Smooth muscle cell (in vitro differentiated cells): ENCODE measurements at regions not wholly inside any gene's neighbourhood (a gene's known extent, or its start where the extent isn't known, plus 50 kb on each side); places are given as distances from the start of the nearest gene placed in this dataset.
A peak's percentile ranks its signal among the peaks of the same experiment; 100 is the strongest.

ENCODE experiments used
- DNase-seq: peaks from one replicate; lab custom pipeline; 2025; ENCODE audit not compliant: unreplicated experiment; lab: John Stamatoyannopoulos, UW
- H2AFZ ChIP-seq: fragments of 200-600 bp; sonication (generic); 2 replicates; pipeline ENCODE4 v1.6.0; 2016; ENCODE audit warnings: antibody characterized with exemption, low read depth, mild to moderate bottlenecking
- H3F3A ChIP-seq: fragments of 200-600 bp; sonication (generic); 2 replicates; pipeline ENCODE4 v1.6.0; 2017; ENCODE audit warnings: antibody characterized with exemption, low read depth
- H3K27ac ChIP-seq: fragments of 200-600 bp; sonication (generic); 2 replicates; pipeline ENCODE4 v1.5.1; 2016; ENCODE audit warnings: low read depth, mild to moderate bottlenecking
- H3K27me3 ChIP-seq: fragments of 200-600 bp; sonication (generic); 2 replicates; pipeline ENCODE4 v1.6.1; 2016; ENCODE audit warnings: low read depth, mild to moderate bottlenecking
- H3K36me3 ChIP-seq: fragments of 200-600 bp; sonication (generic); 2 replicates; pipeline ENCODE4 v1.5.1; 2016; ENCODE audit warnings: low read depth
- H3K4me1 ChIP-seq: fragments of 200-600 bp; sonication (generic); 2 replicates; pipeline ENCODE4 v1.5.1; 2016; ENCODE audit warnings: low read depth
- H3K4me2 ChIP-seq: fragments of 200-600 bp; sonication (generic); 2 replicates; pipeline ENCODE4 v1.6.0; 2016; ENCODE audit warnings: mild to moderate bottlenecking
- H3K4me3 ChIP-seq: fragments of 200-600 bp; sonication (generic); 2 replicates; pipeline ENCODE4 v1.5.1; 2016; ENCODE audit warnings: mild to moderate bottlenecking
- H3K79me2 ChIP-seq: fragments of 200-600 bp; sonication (generic); 2 replicates; pipeline ENCODE4 v1.6.0; 2016; ENCODE audit warnings: low read depth, mild to moderate bottlenecking
- H3K9ac ChIP-seq: fragments of 200-600 bp; sonication (generic); 2 replicates; pipeline ENCODE4 v1.6.0; 2016; ENCODE audit warnings: low read depth
- H3K9me3 ChIP-seq: fragments of 200-600 bp; sonication (generic); replicated peaks from 2 replicates; pipeline ENCODE4 v1.5.1; 2016; ENCODE audit warnings: low read depth
- H4K20me1 ChIP-seq: fragments of 200-600 bp; sonication (generic); 2 replicates; pipeline ENCODE4 v1.6.0; 2016; ENCODE audit warnings: low read depth
- WGBS: methylation state at CpG from one replicate; pipeline ENCODE4 v1.1.7; 2016; ENCODE audit warnings: low lambda C conversion rate; 5-methylcytosine and 5-hydroxymethylcytosine counted together
- TF ChIP-seq, protein P1 (sequence below): fragments of 200-600 bp; sonication (generic); IDR thresholded peaks from 2 replicates; pipeline ENCODE4 v1.5.1; 2017; ENCODE audit warnings: borderline replicate concordance, mild to moderate bottlenecking, antibody characterized with exemption; ENCODE audit not compliant: insufficient read depth, poor library complexity, severe bottlenecking

DNA sequence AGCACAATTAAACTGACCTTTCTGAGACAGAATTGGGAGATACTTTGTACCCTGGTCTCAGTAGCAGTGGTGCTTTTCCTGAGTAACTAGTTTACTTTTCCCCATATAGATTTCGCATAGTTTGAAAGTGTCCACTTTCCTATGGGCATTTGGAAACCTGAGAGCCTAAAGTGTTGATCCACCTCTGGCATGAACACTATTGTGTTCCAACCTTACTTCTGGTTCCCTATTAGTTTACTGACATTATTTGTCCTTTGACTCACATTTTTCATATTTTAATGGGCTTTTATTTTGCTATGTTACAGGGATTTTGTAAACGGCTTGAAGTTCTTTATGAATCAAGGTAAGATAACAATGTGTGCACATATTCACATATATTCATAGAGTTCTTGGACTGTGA lies 103.7 kb downstream of the CBLL2 start:
- H3K4me1 ChIP-seq, result no peaks in the 10 kb centered on the region
- no peaks in the 10 kb centered on the region for H3K27me3 ChIP-seq
- no peaks in the 10 kb centered on the region for H3K79me2 ChIP-seq
- no peaks in the 10 kb centered on the region for H3K9me3 ChIP-seq
- no peaks in the 10 kb centered on the region for H3F3A ChIP-seq
- no peak overlapping the region for H3K27ac ChIP-seq
- no peaks in the 10 kb centered on the region for H4K20me1 ChIP-seq
- H2AFZ ChIP-seq, result no peak overlapping the region
- TF ChIP-seq, protein P1, sequence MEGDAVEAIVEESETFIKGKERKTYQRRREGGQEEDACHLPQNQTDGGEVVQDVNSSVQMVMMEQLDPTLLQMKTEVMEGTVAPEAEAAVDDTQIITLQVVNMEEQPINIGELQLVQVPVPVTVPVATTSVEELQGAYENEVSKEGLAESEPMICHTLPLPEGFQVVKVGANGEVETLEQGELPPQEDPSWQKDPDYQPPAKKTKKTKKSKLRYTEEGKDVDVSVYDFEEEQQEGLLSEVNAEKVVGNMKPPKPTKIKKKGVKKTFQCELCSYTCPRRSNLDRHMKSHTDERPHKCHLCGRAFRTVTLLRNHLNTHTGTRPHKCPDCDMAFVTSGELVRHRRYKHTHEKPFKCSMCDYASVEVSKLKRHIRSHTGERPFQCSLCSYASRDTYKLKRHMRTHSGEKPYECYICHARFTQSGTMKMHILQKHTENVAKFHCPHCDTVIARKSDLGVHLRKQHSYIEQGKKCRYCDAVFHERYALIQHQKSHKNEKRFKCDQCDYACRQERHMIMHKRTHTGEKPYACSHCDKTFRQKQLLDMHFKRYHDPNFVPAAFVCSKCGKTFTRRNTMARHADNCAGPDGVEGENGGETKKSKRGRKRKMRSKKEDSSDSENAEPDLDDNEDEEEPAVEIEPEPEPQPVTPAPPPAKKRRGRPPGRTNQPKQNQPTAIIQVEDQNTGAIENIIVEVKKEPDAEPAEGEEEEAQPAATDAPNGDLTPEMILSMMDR, result no peak
- 78% methylated on average over 2 of the region's 2 CpGs for WGBS
- H3K4me3 ChIP-seq, result no peak overlapping the region
- DNase-seq, result no peak
- no peak overlapping the region for H3K4me2 ChIP-seq
- no peak overlapping the region for H3K9ac ChIP-seq
- no peaks in the 10 kb centered on the region for H3K36me3 ChIP-seq

DNA sequence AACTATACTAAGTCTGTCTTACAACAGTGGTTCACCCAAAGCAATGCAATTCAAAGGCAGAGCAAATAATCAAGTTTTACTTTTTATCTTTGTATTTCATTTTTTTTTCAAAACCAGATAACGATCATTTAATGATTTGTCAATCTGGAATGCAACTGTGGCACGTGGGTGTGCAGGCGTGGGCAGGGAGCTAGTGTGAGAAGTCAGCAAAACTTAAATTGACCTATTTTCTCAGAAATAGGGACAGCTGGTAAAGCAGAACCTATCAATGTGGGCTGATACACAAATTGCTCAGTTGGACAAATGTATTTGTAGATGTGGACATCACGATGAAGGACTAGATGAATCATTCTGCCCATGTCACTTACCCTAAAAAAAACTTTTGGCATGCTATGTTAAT lies 105.6 kb downstream of the CBLL2 start:
- Histone ChIP-seq H3K9ac (no peak overlapping the region), H2AFZ (no peak overlapping the region), H3K27ac (no peak overlapping the region), H3K9me3 (no peaks in the 10 kb centered on the region), H3K4me1 (no peaks in the 10 kb centered on the region), H3K4me3 (no peak overlapping the region), H3F3A (no peaks in the 10 kb centered on the region), H4K20me1 (no peaks in the 10 kb centered on the region), H3K4me2 (no peak overlapping the region), H3K27me3 (no peaks in the 10 kb centered on the region), H3K36me3 (no peaks in the 10 kb centered on the region), H3K79me2 (no peaks in the 10 kb centered on the region)
- WGBS, result 69% methylated on average over 4 of the region's 4 CpGs
- TF ChIP-seq, protein P1, result no peak
- no peak for DNase-seq

DNA sequence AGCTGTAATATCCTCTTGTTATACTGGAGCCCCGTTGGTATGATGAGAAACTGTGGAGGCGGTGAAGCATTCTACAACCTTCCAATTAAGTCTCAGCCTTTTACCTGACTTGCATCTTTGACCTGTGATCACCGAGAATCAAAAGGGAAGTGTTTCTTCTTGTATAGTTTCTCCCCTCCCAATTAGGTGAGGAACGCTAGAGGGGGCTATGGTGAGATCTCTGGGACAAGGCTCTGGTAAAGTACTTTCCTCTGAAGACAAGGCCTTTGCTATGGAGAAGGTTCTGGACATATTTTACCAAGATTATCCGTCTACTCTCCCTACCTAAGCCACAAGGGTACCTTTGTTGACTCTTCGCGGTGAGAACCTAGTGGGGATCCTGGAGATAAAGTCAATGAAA lies 111.3 kb downstream of the CBLL2 start:
- Histone ChIP-seq H3K4me1 (no peaks in the 10 kb centered on the region), H3K79me2 (no peaks in the 10 kb centered on the region), H2AFZ (no peak overlapping the region), H4K20me1 (no peaks in the 10 kb centered on the region), H3K27ac (no peak overlapping the region), H3F3A (no peaks in the 10 kb centered on the region), H3K4me3 (no peak overlapping the region), H3K27me3 (no peaks in the 10 kb centered on the region), H3K9me3 (no peaks in the 10 kb centered on the region), H3K9ac (no peak overlapping the region), H3K36me3 (no peaks in the 10 kb centered on the region), H3K4me2 (no peak overlapping the region)
- WGBS, result 85% methylated on average over 7 of the region's 7 CpGs
- no peak for DNase-seq
- TF ChIP-seq, protein P1, result no peak

DNA sequence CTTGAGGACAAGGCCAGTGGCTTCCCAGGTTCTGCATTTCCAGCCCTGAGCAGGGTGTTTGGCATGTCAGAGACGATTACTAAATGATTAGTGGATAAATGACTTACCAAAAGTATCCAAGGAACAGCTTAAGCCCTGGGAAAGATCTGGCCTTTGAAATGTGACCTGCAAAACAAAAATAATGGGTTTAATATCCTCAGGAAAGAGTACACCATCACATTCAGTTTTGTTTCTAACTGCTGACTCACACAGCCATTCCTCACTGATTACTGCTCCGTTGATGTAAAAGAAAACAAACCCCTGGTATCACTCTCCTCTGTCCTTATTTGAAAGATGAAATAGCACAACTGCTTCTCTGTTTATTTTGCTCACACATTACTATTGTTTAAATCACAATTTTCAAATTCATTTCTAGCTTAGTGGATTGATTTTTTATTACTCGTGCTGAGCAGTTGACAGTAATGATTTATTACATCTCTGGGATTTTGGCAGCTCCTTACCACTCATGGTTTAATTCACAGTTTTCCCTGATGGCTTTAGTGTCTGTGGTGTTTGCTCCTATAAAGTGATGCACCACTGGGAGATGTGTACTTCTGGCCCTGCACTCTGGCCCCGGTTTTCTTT lies 117.0 kb downstream of the CBLL2 start:
- 48% methylated on average over 4 of the region's 4 CpGs for WGBS
- Histone ChIP-seq H3F3A (no peaks in the 10 kb centered on the region), H3K27me3 (no peaks in the 10 kb centered on the region), H3K36me3 (no peaks in the 10 kb centered on the region), H2AFZ (no peak overlapping the region), H3K9ac (no peak overlapping the region), H3K4me3 (no peak overlapping the region), H3K4me1 (no peaks in the 10 kb centered on the region), H3K79me2 (no peaks in the 10 kb centered on the region), H3K9me3 (no peaks in the 10 kb centered on the region), H3K4me2 (no peak overlapping the region), H3K27ac (peak overlapping the region; percentile 46), H4K20me1 (no peaks in the 10 kb centered on the region)
- TF ChIP-seq, protein P1, result no peak
- no peak for DNase-seq
